ENCODE measurements at regions not wholly inside any gene's neighbourhood (a gene's known extent, or its start where the extent isn't known, plus 50 kb on each side); places are given as distances from the start of the nearest gene placed in this dataset.

DNA sequence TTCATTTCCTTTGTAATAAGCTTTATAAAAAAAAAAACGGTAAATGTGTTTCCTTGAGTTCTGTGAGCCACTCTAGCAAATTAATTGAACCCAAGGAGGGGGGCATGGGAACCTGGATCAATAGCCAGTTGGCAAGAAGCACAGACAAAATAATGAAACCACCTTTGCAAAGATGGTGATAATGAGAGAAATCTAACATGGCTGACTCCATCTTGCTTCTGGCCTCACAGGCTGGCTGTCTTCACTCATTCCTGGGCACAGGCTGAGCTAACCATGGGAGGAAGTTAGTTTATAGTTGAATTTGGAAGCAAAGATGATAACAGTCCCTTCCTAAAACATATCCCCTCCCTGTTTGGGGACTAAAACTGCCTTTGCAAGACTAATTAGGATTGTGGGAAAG lies 95.1 kb downstream of the B3GNT2 start (continued):
- TF ChIP-seq, protein P1, sequence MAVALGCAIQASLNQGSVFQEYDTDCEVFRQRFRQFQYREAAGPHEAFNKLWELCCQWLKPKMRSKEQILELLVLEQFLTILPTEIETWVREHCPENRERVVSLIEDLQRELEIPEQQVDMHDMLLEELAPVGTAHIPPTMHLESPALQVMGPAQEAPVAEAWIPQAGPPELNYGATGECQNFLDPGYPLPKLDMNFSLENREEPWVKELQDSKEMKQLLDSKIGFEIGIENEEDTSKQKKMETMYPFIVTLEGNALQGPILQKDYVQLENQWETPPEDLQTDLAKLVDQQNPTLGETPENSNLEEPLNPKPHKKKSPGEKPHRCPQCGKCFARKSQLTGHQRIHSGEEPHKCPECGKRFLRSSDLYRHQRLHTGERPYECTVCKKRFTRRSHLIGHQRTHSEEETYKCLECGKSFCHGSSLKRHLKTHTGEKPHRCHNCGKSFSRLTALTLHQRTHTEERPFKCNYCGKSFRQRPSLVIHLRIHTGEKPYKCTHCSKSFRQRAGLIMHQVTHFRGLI (tag by site-specific recombination; IDR thresholded peaks at IDR 0.05), result no peak
- TF ChIP-seq ZNF175 (tag by site-specific recombination; IDR thresholded peaks at IDR 0.05), result no peak
- no peak for TF ChIP-seq ZEB2 (tag by site-specific recombination; IDR thresholded peaks at IDR 0.05)

DNA sequence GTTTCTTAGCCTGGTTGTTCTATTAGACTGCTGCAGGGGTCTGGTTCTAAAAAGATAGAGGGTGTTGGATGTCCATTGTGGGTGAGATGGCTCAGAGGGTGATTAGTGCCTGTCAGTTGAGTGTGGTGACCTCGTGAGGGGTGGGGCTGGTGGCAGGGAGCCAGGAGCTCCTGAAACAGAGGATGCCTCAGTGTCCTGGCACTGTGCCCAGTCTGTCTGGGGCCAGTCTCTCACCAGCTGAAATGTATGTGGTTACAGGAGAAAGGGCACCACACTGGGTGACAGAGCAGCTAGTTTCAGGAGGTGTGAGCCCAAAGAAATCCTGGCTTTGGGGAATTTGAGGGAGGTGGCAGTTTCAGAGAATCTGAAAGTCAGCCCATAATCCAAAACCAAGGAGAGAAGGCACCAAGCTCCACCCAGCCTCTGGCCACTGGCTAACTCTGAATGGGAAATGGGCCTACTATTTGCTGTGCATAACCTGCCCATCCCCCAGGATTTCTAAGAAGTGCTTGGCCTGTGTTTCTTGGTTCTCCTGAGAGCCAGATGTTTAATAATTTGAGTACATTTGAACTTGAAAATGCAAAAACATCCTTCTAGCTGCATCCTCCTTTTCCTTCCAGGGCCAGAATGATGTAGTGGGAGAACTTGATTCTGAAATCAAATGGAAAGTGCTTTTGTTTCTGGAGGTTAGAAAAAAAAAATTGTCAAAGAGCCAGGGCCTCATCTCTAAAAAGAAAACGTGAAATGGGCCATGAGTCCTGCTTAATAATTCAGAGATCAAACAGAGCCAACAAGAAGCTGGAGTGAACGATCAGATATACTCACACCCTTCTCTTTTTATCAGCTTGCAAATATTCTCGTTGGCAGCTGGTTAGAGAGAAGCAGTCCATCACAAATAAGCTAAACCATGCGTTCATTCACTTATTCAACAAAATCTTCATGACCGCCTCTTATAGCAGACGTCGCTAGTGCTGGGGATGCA lies 92.3 kb downstream of the B3GNT2 start:
- H3K9me3 ChIP-seq (ENCODE audit: control insufficient read depth, insufficient read depth, low read depth, low read length), result no peaks in the 10 kb centered on the region
- no peak overlapping the region for H3K4me3 ChIP-seq (ENCODE audit: low read depth, low read length)
- H3K4me1 ChIP-seq (ENCODE audit: control insufficient read depth, insufficient read depth, low read length), result peaks cover 8% of the 10 kb centered on the region
- H3K36me3 ChIP-seq (ENCODE audit: control insufficient read depth in 2 of 2, insufficient read depth in 1 of 2, low read length in 2 of 2), result no peaks in the 10 kb centered on the region
- ChIA-PET CTCF (interaction anchor here (0.7 to 1.2 kb wide), 7 partner anchors 8 to 300 kb away, joined by 3 to 5 read pairs (median 3); no protein-coding TSS in a partner anchor), POLR2A (interaction anchor here (0.9 kb wide), 1 partner anchor 15 kb away, joined by 3 read pairs; no protein-coding TSS in a partner anchor)
- H3K27ac ChIP-seq (ENCODE audit: extremely low read depth, low read depth, low read length), result no peak overlapping the region
- TF ChIP-seq ZSCAN30 (tag by site-specific recombination; IDR thresholded peaks at IDR 0.05) (no peak), ZNF140 (tag by site-specific recombination; IDR thresholded peaks at IDR 0.05) (no peak), ZNF138 (tag by site-specific recombination; IDR thresholded peaks at IDR 0.05; ENCODE audit: borderline replicate concordance) (no peak), ZNF658 (tag by site-specific recombination; IDR thresholded peaks at IDR 0.05) (no peak), ZNF514 (tag by site-specific recombination; IDR thresholded peaks at IDR 0.05) (no peak), ZNF133 (tag by site-specific recombination; IDR thresholded peaks at IDR 0.05) (no peak), SCRT1 (tag by site-specific recombination; IDR thresholded peaks at IDR 0.05; ENCODE audit: borderline replicate concordance) (no peak), SP7 (tag by site-specific recombination; IDR thresholded peaks at IDR 0.05) (peak; percentile 68), ZNF596 (tag by site-specific recombination; IDR thresholded peaks at IDR 0.05) (no peak), ZNF10 (tag by site-specific recombination; IDR thresholded peaks at IDR 0.05) (no peak), ZNF23 (tag by site-specific recombination; IDR thresholded peaks at IDR 0.05; ENCODE audit: borderline replicate concordance) (no peak), MZF1 (tag by site-specific recombination; IDR thresholded peaks at IDR 0.05; ENCODE audit: borderline replicate concordance) (no peak)
- TF ChIP-seq, protein P2, sequence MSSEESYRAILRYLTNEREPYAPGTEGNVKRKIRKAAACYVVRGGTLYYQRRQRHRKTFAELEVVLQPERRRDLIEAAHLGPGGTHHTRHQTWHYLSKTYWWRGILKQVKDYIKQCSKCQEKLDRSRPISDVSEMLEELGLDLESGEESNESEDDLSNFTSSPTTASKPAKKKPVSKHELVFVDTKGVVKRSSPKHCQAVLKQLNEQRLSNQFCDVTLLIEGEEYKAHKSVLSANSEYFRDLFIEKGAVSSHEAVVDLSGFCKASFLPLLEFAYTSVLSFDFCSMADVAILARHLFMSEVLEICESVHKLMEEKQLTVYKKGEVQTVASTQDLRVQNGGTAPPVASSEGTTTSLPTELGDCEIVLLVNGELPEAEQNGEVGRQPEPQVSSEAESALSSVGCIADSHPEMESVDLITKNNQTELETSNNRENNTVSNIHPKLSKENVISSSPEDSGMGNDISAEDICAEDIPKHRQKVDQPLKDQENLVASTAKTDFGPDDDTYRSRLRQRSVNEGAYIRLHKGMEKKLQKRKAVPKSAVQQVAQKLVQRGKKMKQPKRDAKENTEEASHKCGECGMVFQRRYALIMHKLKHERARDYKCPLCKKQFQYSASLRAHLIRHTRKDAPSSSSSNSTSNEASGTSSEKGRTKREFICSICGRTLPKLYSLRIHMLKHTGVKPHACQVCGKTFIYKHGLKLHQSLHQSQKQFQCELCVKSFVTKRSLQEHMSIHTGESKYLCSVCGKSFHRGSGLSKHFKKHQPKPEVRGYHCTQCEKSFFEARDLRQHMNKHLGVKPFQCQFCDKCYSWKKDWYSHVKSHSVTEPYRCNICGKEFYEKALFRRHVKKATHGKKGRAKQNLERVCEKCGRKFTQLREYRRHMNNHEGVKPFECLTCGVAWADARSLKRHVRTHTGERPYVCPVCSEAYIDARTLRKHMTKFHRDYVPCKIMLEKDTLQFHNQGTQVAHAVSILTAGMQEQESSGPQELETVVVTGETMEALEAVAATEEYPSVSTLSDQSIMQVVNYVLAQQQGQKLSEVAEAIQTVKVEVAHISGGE (tag by site-specific recombination; conservative IDR thresholded peaks at IDR 0.05; ENCODE audit: low read depth), result no peak
- TF ChIP-seq, protein P3, sequence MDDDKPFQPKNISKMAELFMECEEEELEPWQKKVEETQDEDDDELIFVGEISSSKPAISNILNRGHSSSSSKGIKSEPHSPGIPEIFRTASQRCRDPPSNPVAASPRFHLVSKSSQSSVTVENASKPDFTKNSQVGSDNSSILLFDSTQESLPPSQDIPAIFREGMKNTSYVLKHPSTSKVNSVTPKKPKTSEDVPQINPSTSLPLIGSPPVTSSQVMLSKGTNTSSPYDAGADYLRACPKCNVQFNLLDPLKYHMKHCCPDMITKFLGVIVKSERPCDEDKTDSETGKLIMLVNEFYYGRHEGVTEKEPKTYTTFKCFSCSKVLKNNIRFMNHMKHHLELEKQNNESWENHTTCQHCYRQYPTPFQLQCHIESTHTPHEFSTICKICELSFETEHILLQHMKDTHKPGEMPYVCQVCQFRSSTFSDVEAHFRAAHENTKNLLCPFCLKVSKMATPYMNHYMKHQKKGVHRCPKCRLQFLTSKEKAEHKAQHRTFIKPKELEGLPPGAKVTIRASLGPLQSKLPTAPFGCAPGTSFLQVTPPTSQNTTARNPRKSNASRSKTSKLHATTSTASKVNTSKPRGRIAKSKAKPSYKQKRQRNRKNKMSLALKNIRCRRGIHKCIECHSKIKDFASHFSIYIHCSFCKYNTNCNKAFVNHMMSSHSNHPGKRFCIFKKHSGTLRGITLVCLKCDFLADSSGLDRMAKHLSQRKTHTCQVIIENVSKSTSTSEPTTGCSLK (tag by site-specific recombination; IDR thresholded peaks at IDR 0.05), result no peak
- TF ChIP-seq, protein P4, sequence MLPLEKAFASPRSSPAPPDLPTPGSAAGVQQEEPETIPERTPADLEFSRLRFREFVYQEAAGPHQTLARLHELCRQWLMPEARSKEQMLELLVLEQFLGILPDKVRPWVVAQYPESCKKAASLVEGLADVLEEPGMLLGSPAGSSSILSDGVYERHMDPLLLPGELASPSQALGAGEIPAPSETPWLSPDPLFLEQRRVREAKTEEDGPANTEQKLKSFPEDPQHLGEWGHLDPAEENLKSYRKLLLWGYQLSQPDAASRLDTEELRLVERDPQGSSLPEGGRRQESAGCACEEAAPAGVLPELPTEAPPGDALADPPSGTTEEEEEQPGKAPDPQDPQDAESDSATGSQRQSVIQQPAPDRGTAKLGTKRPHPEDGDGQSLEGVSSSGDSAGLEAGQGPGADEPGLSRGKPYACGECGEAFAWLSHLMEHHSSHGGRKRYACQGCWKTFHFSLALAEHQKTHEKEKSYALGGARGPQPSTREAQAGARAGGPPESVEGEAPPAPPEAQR (tag by site-specific recombination; IDR thresholded peaks at IDR 0.05), result no peak
- TF ChIP-seq, protein P1 (tag by site-specific recombination; IDR thresholded peaks at IDR 0.05), result no peak
- TF ChIP-seq, protein P5, sequence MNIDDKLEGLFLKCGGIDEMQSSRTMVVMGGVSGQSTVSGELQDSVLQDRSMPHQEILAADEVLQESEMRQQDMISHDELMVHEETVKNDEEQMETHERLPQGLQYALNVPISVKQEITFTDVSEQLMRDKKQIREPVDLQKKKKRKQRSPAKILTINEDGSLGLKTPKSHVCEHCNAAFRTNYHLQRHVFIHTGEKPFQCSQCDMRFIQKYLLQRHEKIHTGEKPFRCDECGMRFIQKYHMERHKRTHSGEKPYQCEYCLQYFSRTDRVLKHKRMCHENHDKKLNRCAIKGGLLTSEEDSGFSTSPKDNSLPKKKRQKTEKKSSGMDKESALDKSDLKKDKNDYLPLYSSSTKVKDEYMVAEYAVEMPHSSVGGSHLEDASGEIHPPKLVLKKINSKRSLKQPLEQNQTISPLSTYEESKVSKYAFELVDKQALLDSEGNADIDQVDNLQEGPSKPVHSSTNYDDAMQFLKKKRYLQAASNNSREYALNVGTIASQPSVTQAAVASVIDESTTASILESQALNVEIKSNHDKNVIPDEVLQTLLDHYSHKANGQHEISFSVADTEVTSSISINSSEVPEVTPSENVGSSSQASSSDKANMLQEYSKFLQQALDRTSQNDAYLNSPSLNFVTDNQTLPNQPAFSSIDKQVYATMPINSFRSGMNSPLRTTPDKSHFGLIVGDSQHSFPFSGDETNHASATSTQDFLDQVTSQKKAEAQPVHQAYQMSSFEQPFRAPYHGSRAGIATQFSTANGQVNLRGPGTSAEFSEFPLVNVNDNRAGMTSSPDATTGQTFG (tag by site-specific recombination; IDR thresholded peaks at IDR 0.05; ENCODE audit: borderline replicate concordance), result no peak

All from HEK293 (cell line).